HEK293 (cell line): ENCODE measurements at regions not wholly inside any gene's neighbourhood (a gene's known extent, or its start where the extent isn't known, plus 50 kb on each side); places are given as distances from the start of the nearest gene placed in this dataset.

ENCODE experiments used
- GLIS1 ChIP-seq: fragments of 450-650 bp; formaldehyde crosslinking; IDR thresholded peaks from 2 replicates; pipeline ENCODE4 v1.5.1; 2016; ENCODE audit warnings: missing biosample characterization, missing genetic modification characterization
- HIC1 ChIP-seq: fragments of 450-650 bp; formaldehyde crosslinking; IDR thresholded peaks from 2 replicates; pipeline ENCODE4 v1.5.1; 2016; ENCODE audit warnings: missing biosample characterization, missing genetic modification characterization
- RBAK ChIP-seq: fragments of 450-650 bp; formaldehyde crosslinking; IDR thresholded peaks from 2 replicates; pipeline ENCODE4 v1.5.1; 2016; ENCODE audit warnings: missing biosample characterization, missing genetic modification characterization
- SCRT1 ChIP-seq: fragments of 450-650 bp; formaldehyde crosslinking; IDR thresholded peaks from 2 replicates; pipeline ENCODE4 v1.5.1; 2016; ENCODE audit warnings: missing biosample characterization, missing genetic modification characterization, borderline replicate concordance
- WT1 ChIP-seq: fragments of 450-650 bp; formaldehyde crosslinking; IDR thresholded peaks from 2 replicates; pipeline ENCODE4 v1.5.1; 2016; ENCODE audit warnings: missing biosample characterization, missing genetic modification characterization
- ZFHX2 ChIP-seq: fragments of 450-650 bp; formaldehyde crosslinking; conservative IDR thresholded peaks from 2 replicates; pipeline ENCODE4 v1.5.1; 2016; ENCODE audit warnings: missing biosample characterization, missing genetic modification characterization
- ZNF10 ChIP-seq: fragments of 450-650 bp; formaldehyde crosslinking; IDR thresholded peaks from 2 replicates; pipeline ENCODE4 v1.5.1; 2017; ENCODE audit warnings: missing biosample characterization, missing genetic modification characterization
- ZNF148 ChIP-seq: fragments of 450-650 bp; formaldehyde crosslinking; IDR thresholded peaks from 2 replicates; pipeline ENCODE4 v1.5.0; 2017; ENCODE audit warnings: missing biosample characterization, missing genetic modification characterization, borderline replicate concordance
- ZNF155 ChIP-seq: fragments of 450-650 bp; formaldehyde crosslinking; IDR thresholded peaks from 2 replicates; pipeline ENCODE4 v1.5.1; 2016; ENCODE audit warnings: missing biosample characterization, missing genetic modification characterization
- ZNF2 ChIP-seq: fragments of 450-650 bp; formaldehyde crosslinking; IDR thresholded peaks from 2 replicates; pipeline ENCODE4 v1.5.1; 2016; ENCODE audit warnings: missing biosample characterization, missing genetic modification characterization
- ZNF211 ChIP-seq: fragments of 450-650 bp; formaldehyde crosslinking; IDR thresholded peaks from 2 replicates; pipeline ENCODE4 v1.5.1; 2016; ENCODE audit warnings: low read depth, missing biosample characterization, missing genetic modification characterization
- ZNF394 ChIP-seq: fragments of 450-650 bp; formaldehyde crosslinking; IDR thresholded peaks from 2 replicates; pipeline ENCODE4 v1.5.1; 2016; ENCODE audit warnings: missing biosample characterization, missing genetic modification characterization, mild to moderate bottlenecking, moderate library complexity, borderline replicate concordance
- ZNF514 ChIP-seq: fragments of 450-650 bp; formaldehyde crosslinking; IDR thresholded peaks from 2 replicates; pipeline ENCODE4 v1.5.1; 2016; ENCODE audit warnings: missing biosample characterization, missing genetic modification characterization
- ZNF518A ChIP-seq: fragments of 450-650 bp; formaldehyde crosslinking; conservative IDR thresholded peaks from 2 replicates; pipeline ENCODE4 v1.5.1; 2016; ENCODE audit warnings: low read depth, missing biosample characterization, missing genetic modification characterization
- ZNF560 ChIP-seq: fragments of 450-650 bp; formaldehyde crosslinking; IDR thresholded peaks from 2 replicates; pipeline ENCODE4 v1.5.1; 2017; ENCODE audit warnings: missing biosample characterization, missing genetic modification characterization, borderline replicate concordance
- ZNF621 ChIP-seq: fragments of 450-650 bp; formaldehyde crosslinking; IDR thresholded peaks from 2 replicates; pipeline ENCODE4 v1.5.1; 2017; ENCODE audit warnings: missing biosample characterization, missing genetic modification characterization
- ZNF692 ChIP-seq: fragments of 450-650 bp; formaldehyde crosslinking; IDR thresholded peaks from 2 replicates; pipeline ENCODE4 v1.5.1; 2016; ENCODE audit warnings: missing biosample characterization, missing genetic modification characterization
- ZNF776 ChIP-seq: fragments of 450-650 bp; formaldehyde crosslinking; IDR thresholded peaks from 2 replicates; pipeline ENCODE4 v1.5.0; 2017; ENCODE audit warnings: missing biosample characterization, missing genetic modification characterization, borderline replicate concordance
- ZSCAN18 ChIP-seq: fragments of 450-650 bp; formaldehyde crosslinking; IDR thresholded peaks from 2 replicates; pipeline ENCODE4 v1.5.1; 2016; ENCODE audit warnings: missing biosample characterization, missing genetic modification characterization

- TF ChIP-seq ZNF621 (tag by site-specific recombination) (no peak), ZNF394 (no peak), ZFHX2 (tag by site-specific recombination) (no peak), ZNF10 (tag by site-specific recombination) (peak; percentile 80), RBAK (tag by site-specific recombination) (no peak), ZNF514 (tag by site-specific recombination) (no peak), ZNF2 (tag by site-specific recombination) (no peak), WT1 (tag by site-specific recombination) (peak; percentile 42; the same call in 1 of the 2 replicates), ZNF560 (tag by site-specific recombination) (no peak), ZNF211 (tag by site-specific recombination) (no peak), ZSCAN18 (tag by site-specific recombination) (no peak), ZNF155 (tag by site-specific recombination) (no peak), ZNF692 (peak; percentile 85), ZNF518A (no peak), ZNF148 (tag by site-specific recombination) (no peak), ZNF776 (tag by site-specific recombination) (no peak), SCRT1 (peak; percentile 81), GLIS1 (tag by site-specific recombination) (peak; percentile 69), HIC1 (tag by site-specific recombination) (no peak)
Measured at GRCh38 chr16:86363057-86363490, 147.3 kb upstream of the FOXF1 start (continued).
